ACC112 (cell line): ENCODE measurements at regions not wholly inside any gene's neighbourhood (a gene's known extent, or its start where the extent isn't known, plus 50 kb on each side); places are given as distances from the start of the nearest gene placed in this dataset.

ENCODE experiments used
- H2AFZ ChIP-seq: fragments of 200-600 bp; sonication (generic); one replicate; pipeline ENCODE4 v1.6.0; 2017; ENCODE audit warnings: antibody characterized with exemption, low read length; ENCODE audit not compliant: unreplicated experiment
- H3K27ac ChIP-seq: fragments of 200-600 bp; sonication (generic); 2 replicates; pipeline ENCODE4 v1.5.1; 2014; ENCODE audit warnings: low read depth, mild to moderate bottlenecking, antibody characterized with exemption, low read length, moderate library complexity
- H3K27me3 ChIP-seq: fragments of 200-600 bp; sonication (generic); 2 replicates; pipeline ENCODE4 v1.6.1; 2014; ENCODE audit warnings: mild to moderate bottlenecking, antibody characterized with exemption, low read length, moderate library complexity, mixed read lengths; ENCODE audit not compliant: insufficient read depth
- H3K36me3 ChIP-seq: fragments of 200-600 bp; sonication (generic); 2 replicates; pipeline ENCODE4 v1.6.1; 2016; ENCODE audit warnings: mild to moderate bottlenecking, antibody characterized with exemption, low read length, moderate library complexity, mixed read lengths; ENCODE audit not compliant: insufficient read depth
- H3K4me1 ChIP-seq: fragments of 200-600 bp; sonication (generic); one replicate; pipeline ENCODE4 v1.6.1; 2016; ENCODE audit warnings: low read length, mixed read lengths; ENCODE audit not compliant: insufficient read depth, unreplicated experiment, control insufficient read depth
- H3K4me3 ChIP-seq: fragments of 200-600 bp; sonication (generic); 2 replicates; pipeline ENCODE4 v1.5.1; 2014; ENCODE audit warnings: mild to moderate bottlenecking, low read depth, low read length
- H3K79me2 ChIP-seq: fragments of 200-600 bp; sonication (generic); one replicate; pipeline ENCODE4 v1.6.0; 2016; ENCODE audit warnings: low read length; ENCODE audit not compliant: control insufficient read depth, unreplicated experiment, insufficient read depth

- Histone ChIP-seq H3K4me1 (no peaks in the 10 kb centered on the region), H3K79me2 (no peaks in the 10 kb centered on the region), H3K36me3 (no peaks in the 10 kb centered on the region), H3K27me3 (no peaks in the 10 kb centered on the region), H3K27ac (no peak overlapping the region), H2AFZ (no peak overlapping the region), H3K4me3 (no peak overlapping the region)
Observed at GRCh38 chr6:63415286-63415685, 95.5 kb upstream of the LGSN start.

DNA sequence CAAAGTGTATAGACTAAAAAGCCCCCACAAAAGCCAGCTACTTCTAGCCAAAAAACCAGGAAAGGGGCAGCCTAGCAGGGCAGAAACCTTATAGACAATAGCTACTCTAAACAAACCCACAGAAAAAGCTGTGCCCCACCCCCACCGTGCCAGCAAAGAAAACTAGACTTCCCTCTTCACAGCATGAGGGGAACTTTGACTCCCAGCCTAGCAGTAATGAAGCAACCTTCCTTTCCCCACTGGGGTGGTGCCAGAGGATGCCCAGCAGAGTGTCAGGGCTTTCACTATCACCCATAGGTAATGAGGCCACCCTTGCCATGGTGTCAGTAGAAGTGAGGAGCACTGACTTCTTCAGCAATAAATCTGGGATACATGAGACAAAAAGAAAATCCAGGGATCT, 99.0 kb upstream of the LGSN start:
- no peaks in the 10 kb centered on the region for H3K4me1 ChIP-seq
- no peaks in the 10 kb centered on the region for H3K79me2 ChIP-seq
- H3K27me3 ChIP-seq: no peaks in the 10 kb centered on the region
- H3K4me3 ChIP-seq: no peak overlapping the region
- no peak overlapping the region for H3K27ac ChIP-seq
- no peaks in the 10 kb centered on the region for H3K36me3 ChIP-seq
- no peak overlapping the region for H2AFZ ChIP-seq

DNA sequence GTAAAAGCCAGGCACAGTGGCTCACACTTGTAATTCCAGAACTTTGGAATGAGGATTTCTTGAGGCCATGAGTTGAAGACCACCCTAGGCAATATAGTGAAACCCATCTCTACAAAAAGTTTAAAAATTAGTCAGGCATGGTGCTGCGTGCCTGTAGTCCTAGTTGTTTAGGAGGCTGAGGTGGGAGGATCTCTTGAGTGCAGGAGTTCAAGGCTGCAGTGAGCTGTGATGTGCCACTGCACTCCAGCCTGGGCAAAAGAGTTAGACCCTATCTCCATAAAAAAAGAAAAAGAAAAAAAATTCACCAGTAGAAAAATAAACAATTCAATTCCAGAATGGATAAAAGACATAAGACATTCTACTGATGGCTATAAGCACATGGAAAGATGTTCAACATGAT, 104.9 kb upstream of the LGSN start:
- H3K79me2 ChIP-seq: no peaks in the 10 kb centered on the region
- no peaks in the 10 kb centered on the region for H3K36me3 ChIP-seq
- peaks cover 7% of the 10 kb centered on the region for H3K27me3 ChIP-seq
- H3K27ac ChIP-seq: no peak overlapping the region
- no peak overlapping the region for H2AFZ ChIP-seq
- no peak overlapping the region for H3K4me3 ChIP-seq
- no peaks in the 10 kb centered on the region for H3K4me1 ChIP-seq

DNA sequence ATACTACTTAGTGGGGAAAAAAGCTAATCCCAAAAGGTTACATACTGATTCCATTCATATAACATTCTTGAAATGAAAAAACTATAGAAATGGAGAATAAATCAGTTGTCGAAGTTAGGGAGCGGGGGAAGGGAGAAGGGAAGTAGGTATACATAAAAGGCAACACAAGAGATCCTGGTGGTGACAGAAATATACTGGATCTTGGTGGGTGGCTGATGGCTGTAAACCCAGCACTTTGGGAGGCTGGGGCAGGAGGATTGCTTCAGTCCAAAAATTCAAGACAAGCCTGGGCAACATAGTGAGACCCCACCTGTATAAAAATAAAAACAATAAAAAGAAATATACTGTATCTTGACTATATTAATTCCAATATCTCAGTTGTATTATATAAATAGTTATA, 105.7 kb upstream of the LGSN start:
- Histone ChIP-seq H3K36me3 (no peaks in the 10 kb centered on the region), H3K4me1 (no peaks in the 10 kb centered on the region), H3K27me3 (peaks cover 12% of the 10 kb centered on the region), H2AFZ (no peak overlapping the region), H3K79me2 (no peaks in the 10 kb centered on the region), H3K4me3 (no peak overlapping the region), H3K27ac (no peak overlapping the region)

- no peak overlapping the region for H3K4me3 ChIP-seq
- no peaks in the 10 kb centered on the region for H3K4me1 ChIP-seq
- no peaks in the 10 kb centered on the region for H3K79me2 ChIP-seq
- no peaks in the 10 kb centered on the region for H3K36me3 ChIP-seq
- peaks cover 20% of the 10 kb centered on the region for H3K27me3 ChIP-seq
- H2AFZ ChIP-seq: no peak overlapping the region
- H3K27ac ChIP-seq: no peak overlapping the region
Observed at GRCh38 chr6:63426844-63427243, 107.1 kb upstream of the LGSN start.

GRCh38 chr6:63427951-63428350, 108.2 kb upstream of the LGSN start:
- H3K79me2 ChIP-seq: no peaks in the 10 kb centered on the region
- peaks cover 25% of the 10 kb centered on the region for H3K27me3 ChIP-seq
- H2AFZ ChIP-seq: no peak overlapping the region
- H3K36me3 ChIP-seq: no peaks in the 10 kb centered on the region
- no peaks in the 10 kb centered on the region for H3K4me1 ChIP-seq
- H3K4me3 ChIP-seq: no peak overlapping the region
- H3K27ac ChIP-seq: no peak overlapping the region

GRCh38 chr6:63430985-63431519, 111.3 kb upstream of the LGSN start:
- Histone ChIP-seq H3K4me3 (no peak overlapping the region), H3K36me3 (no peaks in the 10 kb centered on the region), H2AFZ (no peak overlapping the region), H3K79me2 (no peaks in the 10 kb centered on the region), H3K4me1 (no peaks in the 10 kb centered on the region), H3K27ac (no peak overlapping the region), H3K27me3 (peaks cover 44% of the 10 kb centered on the region)

DNA sequence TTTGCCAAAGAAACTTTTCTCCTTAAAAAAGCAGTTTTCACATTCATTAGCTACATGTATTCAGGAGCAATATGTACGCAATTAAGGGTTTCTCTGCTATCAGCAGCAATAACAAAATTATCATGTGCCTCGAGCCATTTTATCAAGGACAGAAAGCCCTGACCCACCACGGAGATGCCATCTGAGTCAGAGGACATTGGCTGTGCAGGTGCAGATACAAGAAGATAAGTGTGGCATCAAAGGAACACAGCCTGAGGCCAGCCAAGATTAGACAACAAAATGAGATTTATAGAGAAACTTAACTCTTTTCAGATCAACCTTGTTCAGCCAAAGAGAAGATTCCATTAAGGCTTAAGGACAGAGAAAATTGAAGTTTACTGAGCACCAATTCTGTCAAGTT, 115.2 kb upstream of the LGSN start:
- H3K36me3 ChIP-seq: no peaks in the 10 kb centered on the region
- H3K27ac ChIP-seq: no peak overlapping the region
- no peak overlapping the region for H2AFZ ChIP-seq
- no peak overlapping the region for H3K4me3 ChIP-seq
- H3K27me3 ChIP-seq: peaks cover 41% of the 10 kb centered on the region
- no peaks in the 10 kb centered on the region for H3K79me2 ChIP-seq
- no peaks in the 10 kb centered on the region for H3K4me1 ChIP-seq

DNA sequence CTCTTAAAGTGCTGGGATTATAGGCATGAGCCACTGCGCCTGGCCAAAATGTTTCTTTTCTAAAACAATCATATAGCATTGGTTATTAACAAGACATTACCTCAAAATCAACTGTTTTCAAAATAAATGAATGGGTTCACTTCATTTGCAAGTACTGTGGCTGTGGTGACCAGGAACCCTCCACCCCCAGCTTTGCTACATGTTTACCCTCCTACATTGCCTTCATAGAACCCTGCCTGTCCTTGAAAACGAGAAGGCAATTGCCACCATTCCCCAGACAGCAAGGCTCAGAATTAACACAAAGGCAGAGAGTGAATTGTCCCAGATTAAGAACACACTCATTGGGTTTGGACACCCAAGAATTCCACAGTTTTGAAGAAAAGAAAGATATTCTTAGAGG, 116.6 kb upstream of the LGSN start:
- H3K36me3 ChIP-seq: no peaks in the 10 kb centered on the region
- peaks cover 31% of the 10 kb centered on the region for H3K27me3 ChIP-seq

DNA sequence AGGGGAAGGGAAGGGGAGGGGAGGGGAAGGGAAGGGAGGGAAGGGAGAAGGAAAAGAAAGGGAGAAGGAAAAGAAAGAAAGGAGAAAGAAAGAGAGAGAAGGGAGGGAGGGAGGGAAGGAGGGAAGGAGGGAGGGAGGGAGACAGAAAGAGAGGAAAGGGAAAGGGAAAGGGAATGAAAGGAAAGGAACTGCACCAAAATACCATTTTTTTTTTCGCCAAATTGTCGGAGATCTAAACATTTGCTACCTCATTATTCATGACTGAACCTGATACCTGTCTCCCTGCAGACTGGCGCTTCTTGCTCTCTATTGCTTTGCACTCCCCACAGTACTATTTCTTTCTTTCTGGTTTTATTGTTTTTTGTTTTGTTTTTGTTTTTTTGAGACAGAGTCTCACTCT, 117.3 kb upstream of the LGSN start:
- no peak overlapping the region for H2AFZ ChIP-seq
- no peaks in the 10 kb centered on the region for H3K4me1 ChIP-seq
- H3K27ac ChIP-seq: no peak overlapping the region
- H3K79me2 ChIP-seq: no peaks in the 10 kb centered on the region
- peaks cover 30% of the 10 kb centered on the region for H3K27me3 ChIP-seq
- H3K4me3 ChIP-seq: no peak overlapping the region
- no peaks in the 10 kb centered on the region for H3K36me3 ChIP-seq

More for the DNA sequence above, 116.6 kb upstream of the LGSN start:
- Histone ChIP-seq H3K27ac (no peak overlapping the region), H3K79me2 (no peaks in the 10 kb centered on the region), H3K4me1 (no peaks in the 10 kb centered on the region), H2AFZ (no peak overlapping the region), H3K4me3 (no peak overlapping the region)

DNA sequence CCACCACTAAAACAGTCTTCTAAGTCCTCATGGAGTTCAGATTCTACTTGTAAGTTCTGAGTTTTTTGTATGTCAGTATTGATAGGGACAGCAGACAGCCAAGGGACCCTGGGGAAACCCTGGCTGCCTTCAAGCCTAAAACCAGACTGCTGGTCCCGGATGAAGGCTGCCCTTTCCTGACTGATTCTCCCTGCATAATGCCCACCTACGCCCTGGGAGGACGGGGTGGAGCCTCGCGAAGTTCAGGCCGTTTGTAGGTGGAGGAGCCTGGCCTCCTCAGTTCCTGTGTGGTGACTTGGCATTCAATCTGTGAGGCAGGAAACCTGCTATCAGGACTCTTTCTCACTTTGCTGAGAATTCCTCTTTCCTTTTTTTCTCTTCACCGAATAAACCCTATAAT, 120.3 kb upstream of the LGSN start:
- Histone ChIP-seq H3K4me1 (no peaks in the 10 kb centered on the region), H3K79me2 (no peaks in the 10 kb centered on the region), H3K4me3 (no peak overlapping the region), H3K27ac (no peak overlapping the region), H3K27me3 (peaks cover 11% of the 10 kb centered on the region), H3K36me3 (no peaks in the 10 kb centered on the region), H2AFZ (no peak overlapping the region)
